Cardiac fibroblast (primary cell): ENCODE measurements at regions not wholly inside any gene's neighbourhood (a gene's known extent, or its start where the extent isn't known, plus 50 kb on each side); places are given as distances from the start of the nearest gene placed in this dataset.

Experiments
- DNase-seq, 2 donors: peaks; one replicate each; pipeline versions ENCODE4 v3.0.0 to v3.0.0-alpha.2; 2010; ENCODE audit warnings: low read depth in 2 of 2
- H3K4me3 ChIP-seq, 2 donors: replicated peaks in 1 of 2; 1 replicate in 1 of 2; 2 replicates in 1 of 2; pipeline ENCODE4 v1.5.1; 2011; ENCODE audit warnings: low read depth in 2 of 2, low read length in 2 of 2, mild to moderate bottlenecking in 2 of 2, moderate library complexity in 1 of 2
- CTCF ChIP-seq: IDR thresholded peaks from one replicate; pipeline ENCODE4 v1.5.1; 2011; ENCODE audit warnings: low read depth, mild to moderate bottlenecking, low read length, inconsistent platforms

DNA sequence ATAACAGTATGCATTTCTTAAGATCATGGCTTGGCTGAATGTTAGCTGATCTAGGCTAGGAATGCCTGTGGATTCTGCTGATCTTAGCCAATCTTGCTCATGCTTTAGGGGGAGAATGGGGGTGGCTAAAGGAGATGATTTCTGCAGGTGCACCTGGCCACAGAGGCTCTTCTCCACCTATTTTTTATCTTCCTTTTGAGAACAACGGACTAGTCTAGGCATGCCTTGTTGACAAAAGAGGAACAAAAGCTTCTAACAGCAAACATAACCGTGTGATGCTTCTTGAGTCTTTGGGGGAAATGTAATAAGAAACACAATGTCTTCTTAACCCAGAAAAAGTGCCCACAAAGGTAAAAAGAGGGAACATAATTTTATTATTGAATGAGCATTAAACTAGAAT is 743.5 kb downstream of the ARAP2 start:
- no peak overlapping the region for H3K4me3 ChIP-seq
- no peak for TF ChIP-seq CTCF
- DNase-seq: no peak

DNA sequence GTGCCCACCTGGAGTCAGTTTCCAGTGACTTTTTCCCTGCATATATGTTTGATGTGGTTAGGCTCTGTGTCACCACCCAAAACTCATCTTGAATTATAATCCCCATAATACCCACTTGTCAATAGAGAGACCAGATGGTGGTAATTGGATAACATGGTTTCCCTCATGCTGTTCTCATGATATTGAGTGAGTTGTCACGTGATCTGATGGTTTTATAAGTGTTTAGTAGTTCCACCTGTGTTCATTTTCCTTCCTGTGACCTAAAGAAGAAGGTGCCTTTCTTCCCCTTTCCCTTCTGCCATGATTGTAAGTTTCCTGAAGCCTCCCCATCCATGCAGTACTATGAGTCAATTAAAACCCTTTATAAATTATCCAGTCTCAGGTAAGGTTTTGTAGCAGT is 740.9 kb downstream of the ARAP2 start:
- TF ChIP-seq CTCF: no peak
- no peak overlapping the region for H3K4me3 ChIP-seq
- no peak for DNase-seq

GRCh38 chr4:35506161-35506560 is 738.2 kb downstream of the ARAP2 start:
- TF ChIP-seq CTCF: no peak
- DNase-seq: no peak
- H3K4me3 ChIP-seq: no peak overlapping the region

- TF ChIP-seq CTCF: no peak
- no peak for DNase-seq
- no peak overlapping the region for H3K4me3 ChIP-seq
Measured at GRCh38 chr4:35511851-35512250, 732.5 kb downstream of the ARAP2 start.

- no peak for TF ChIP-seq CTCF
- no peak overlapping the region for H3K4me3 ChIP-seq
- DNase-seq: no peak
Measured at GRCh38 chr4:35516102-35516501, 728.2 kb downstream of the ARAP2 start.

DNA sequence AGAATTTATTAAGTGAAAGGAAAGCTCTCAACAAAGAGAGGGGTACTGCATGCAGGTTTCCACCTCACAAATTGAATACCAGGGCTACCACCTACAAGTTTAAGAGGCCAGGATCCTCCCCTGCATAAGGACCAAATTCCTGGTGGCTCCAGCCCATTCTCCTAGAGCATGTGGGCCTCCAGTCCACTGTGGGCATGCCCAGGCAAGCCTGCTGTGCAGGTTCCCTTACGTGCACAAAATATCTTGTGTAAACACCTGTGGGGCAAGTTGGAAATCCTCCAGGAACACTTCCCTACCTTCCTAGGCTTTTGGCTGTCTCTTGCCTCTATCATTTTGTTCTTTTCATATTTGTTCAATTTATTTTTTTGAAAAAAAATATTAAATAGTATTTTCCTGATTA is 724.3 kb downstream of the ARAP2 start:
- TF ChIP-seq CTCF: no peak
- DNase-seq: no peak
- no peak overlapping the region for H3K4me3 ChIP-seq

DNA sequence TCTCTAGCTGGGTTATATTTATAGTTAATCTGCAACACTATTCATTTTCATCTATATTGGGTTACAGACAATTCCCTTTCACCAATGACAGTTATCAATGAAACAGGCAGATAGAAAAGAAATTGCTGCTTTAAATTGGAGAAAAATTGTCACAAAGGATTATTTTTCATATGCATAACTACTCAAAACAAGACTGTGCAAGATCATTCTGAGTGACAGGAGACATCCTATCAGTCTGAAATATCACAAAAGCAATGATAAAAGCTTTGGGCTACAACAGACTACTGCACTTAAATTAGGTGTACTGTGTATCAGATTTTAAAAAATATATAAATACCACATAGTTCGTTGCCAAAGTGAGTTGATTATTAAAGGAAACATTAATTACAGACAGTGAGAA is 722.6 kb downstream of the ARAP2 start:
- no peak overlapping the region for H3K4me3 ChIP-seq
- TF ChIP-seq CTCF: no peak
- no peak for DNase-seq
